ENCODE measurements at regions not wholly inside any gene's neighbourhood (a gene's known extent, or its start where the extent isn't known, plus 50 kb on each side); places are given as distances from the start of the nearest gene placed in this dataset.
"Not testable (repeated sequence)": the region's sequence is repeated elsewhere in the genome, so short reads cannot be mapped to it uniquely, and the experiment has no call there.

GRCh38 chr15:35181538-35181937 is 96.4 kb upstream of the NANOGP8 start:
- Mint-ChIP-seq H3K27me3 (ENCODE audit: insufficient read depth) (no peaks in the 10 kb centered on the region), H3K9me3 (no peaks in the 10 kb centered on the region), H3K27ac (no peak overlapping the region), H3K36me3 (ENCODE audit: low read depth) (no peaks in the 10 kb centered on the region), H3K4me3 (no peak overlapping the region), H3K4me1 (ENCODE audit: low read depth) (peaks cover 9% of the 10 kb centered on the region)
- no peak for TF ChIP-seq CTCF (IDR thresholded peaks at IDR 0.05)
- peak; percentile 12 for DNase-seq

GRCh38 chr15:35179739-35180138 is 94.6 kb upstream of the NANOGP8 start:
- Mint-ChIP-seq H3K36me3 (ENCODE audit: low read depth) (no peaks in the 10 kb centered on the region), H3K9me3 (no peaks in the 10 kb centered on the region), H3K27ac (no peak overlapping the region)

GRCh38 chr15:35178186-35178585 is 93.1 kb upstream of the NANOGP8 start:
- DNase-seq, H3K4me3 Mint-ChIP-seq: not testable (repeated sequence)

More at GRCh38 chr15:35179739-35180138, 94.6 kb upstream of the NANOGP8 start:
- H3K4me1 Mint-ChIP-seq (ENCODE audit: low read depth) = peaks cover 9% of the 10 kb centered on the region
- TF ChIP-seq CTCF (IDR thresholded peaks at IDR 0.05) = no peak
- H3K27me3 Mint-ChIP-seq (ENCODE audit: insufficient read depth) = no peaks in the 10 kb centered on the region
- DNase-seq = no peak
- H3K4me3 Mint-ChIP-seq = no peak overlapping the region

GRCh38 chr15:35174948-35175347 is 89.9 kb upstream of the NANOGP8 start:
- Mint-ChIP-seq H3K4me1 (ENCODE audit: low read depth) (peaks cover 29% of the 10 kb centered on the region), H3K27me3 (ENCODE audit: insufficient read depth) (no peaks in the 10 kb centered on the region), H3K4me3 (no peak overlapping the region), H3K9me3 (no peaks in the 10 kb centered on the region), H3K27ac (no peak overlapping the region), H3K36me3 (ENCODE audit: low read depth) (no peaks in the 10 kb centered on the region)
- no peak for DNase-seq
- no peak for TF ChIP-seq CTCF (IDR thresholded peaks at IDR 0.05)

More at GRCh38 chr15:35178186-35178585, 93.1 kb upstream of the NANOGP8 start:
- H3K36me3 Mint-ChIP-seq (ENCODE audit: low read depth); H3K9me3 Mint-ChIP-seq; H3K27ac Mint-ChIP-seq; H3K27me3 Mint-ChIP-seq (ENCODE audit: insufficient read depth): not testable (repeated sequence)
- H3K4me1 Mint-ChIP-seq (ENCODE audit: low read depth) = peaks cover 23% of the 10 kb centered on the region

GRCh38 chr15:35173444-35174118 is 88.5 kb upstream of the NANOGP8 start:
- Mint-ChIP-seq H3K36me3 (ENCODE audit: low read depth) (no peaks in the 10 kb centered on the region), H3K4me3 (no peak overlapping the region), H3K27ac (no peak overlapping the region), H3K27me3 (ENCODE audit: insufficient read depth) (no peaks in the 10 kb centered on the region), H3K9me3 (no peaks in the 10 kb centered on the region), H3K4me1 (ENCODE audit: low read depth) (peaks cover 43% of the 10 kb centered on the region)
- TF ChIP-seq CTCF (IDR thresholded peaks at IDR 0.05) = no peak
- peak; percentile 10 for DNase-seq

GRCh38 chr15:35170207-35170606 is 85.1 kb upstream of the NANOGP8 start:
- TF ChIP-seq CTCF (IDR thresholded peaks at IDR 0.05) = no peak
- H3K36me3 Mint-ChIP-seq (ENCODE audit: low read depth) = no peaks in the 10 kb centered on the region
- peak overlapping the region; percentile 55 for H3K27ac Mint-ChIP-seq
- H3K27me3 Mint-ChIP-seq (ENCODE audit: insufficient read depth) = no peaks in the 10 kb centered on the region
- no peaks in the 10 kb centered on the region for H3K9me3 Mint-ChIP-seq
- H3K4me1 Mint-ChIP-seq (ENCODE audit: low read depth) = peaks cover 66% of the 10 kb centered on the region
- peak overlapping the region; percentile 43 for H3K4me3 Mint-ChIP-seq
- DNase-seq = peak; percentile 6

All from HFFc6 (cell line).